ENCODE measurements at regions not wholly inside any gene's neighbourhood (a gene's known extent, or its start where the extent isn't known, plus 50 kb on each side); places are given as distances from the start of the nearest gene placed in this dataset.

GRCh38 chr16:79439901-79440300 is 160.6 kb downstream of the MAF start:
- no peak for DNase-seq (ENCODE audit: low read depth)

DNA sequence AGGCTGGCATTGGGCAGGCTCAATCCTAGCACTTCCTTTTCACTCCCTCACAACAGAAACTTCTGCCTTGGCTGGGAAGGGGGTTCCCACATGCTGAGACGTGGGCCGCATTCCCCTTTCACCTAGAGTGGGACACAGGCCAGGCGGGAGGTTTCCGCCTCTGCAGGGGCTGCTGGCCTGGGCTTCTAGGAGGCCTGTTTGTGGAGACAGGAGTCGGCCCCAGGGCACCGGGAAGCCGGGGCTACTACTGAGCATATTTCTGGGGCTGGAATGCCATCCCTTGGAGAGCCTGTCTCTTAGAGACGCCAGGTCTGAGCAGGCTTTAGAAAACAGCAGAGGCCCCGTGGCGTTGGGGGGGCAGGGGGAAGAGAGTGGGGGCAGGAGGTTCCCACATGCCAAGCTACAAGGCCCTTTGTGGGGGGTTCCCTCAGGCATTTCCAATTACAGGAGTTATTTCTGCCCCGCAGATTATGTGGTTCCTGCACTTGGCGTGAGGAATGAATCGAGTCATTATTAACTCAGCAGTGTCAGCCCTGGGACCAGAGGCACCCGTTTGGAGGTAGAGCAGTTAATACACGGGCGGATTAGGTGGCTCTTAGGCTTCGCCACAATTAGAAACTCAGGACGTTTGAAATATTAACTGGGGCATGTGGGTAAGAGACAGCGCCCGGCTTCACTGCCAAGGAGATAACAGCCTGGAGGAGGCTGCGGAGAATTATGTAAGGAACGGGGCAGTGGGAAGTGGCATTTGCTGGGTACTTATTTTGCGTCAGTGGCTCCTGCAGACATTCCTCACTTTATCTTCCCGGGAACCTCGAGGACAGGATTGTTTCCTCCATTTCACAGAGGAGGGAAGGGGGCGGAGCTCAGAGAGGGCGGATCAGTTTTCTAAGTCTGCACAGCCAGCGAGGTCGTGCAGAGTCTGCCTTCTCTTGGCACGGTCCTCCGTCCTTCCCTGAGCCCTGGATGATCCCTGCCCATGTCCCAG is 162.5 kb downstream of the MAF start:
- no peak for DNase-seq (ENCODE audit: low read depth)

GRCh38 chr16:79436885-79437284 is 163.7 kb downstream of the MAF start:
- DNase-seq (ENCODE audit: low read depth), result no peak

GRCh38 chr16:79434771-79435170 is 165.8 kb downstream of the MAF start:
- DNase-seq (ENCODE audit: low read depth), result no peak

DNA sequence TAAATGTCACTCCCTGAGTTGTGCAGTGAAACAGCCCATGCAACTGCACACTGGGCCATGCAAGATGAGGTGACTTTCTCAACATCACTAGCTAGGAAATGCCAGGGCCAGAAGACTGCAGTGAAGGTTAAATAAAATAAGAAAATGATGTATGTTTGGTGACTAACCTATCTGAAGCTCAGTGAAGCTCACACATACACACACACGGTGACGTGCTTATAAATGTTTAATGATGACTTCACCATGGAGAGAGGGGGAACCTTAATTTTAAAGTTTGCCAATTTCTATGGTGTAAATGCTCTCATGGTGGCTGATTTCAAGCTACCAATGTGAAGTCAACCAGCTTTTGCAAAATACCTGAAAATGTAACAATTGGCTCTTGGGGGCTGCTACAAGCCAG is 166.4 kb downstream of the MAF start:
- DNase-seq (ENCODE audit: low read depth), result no peak

DNA sequence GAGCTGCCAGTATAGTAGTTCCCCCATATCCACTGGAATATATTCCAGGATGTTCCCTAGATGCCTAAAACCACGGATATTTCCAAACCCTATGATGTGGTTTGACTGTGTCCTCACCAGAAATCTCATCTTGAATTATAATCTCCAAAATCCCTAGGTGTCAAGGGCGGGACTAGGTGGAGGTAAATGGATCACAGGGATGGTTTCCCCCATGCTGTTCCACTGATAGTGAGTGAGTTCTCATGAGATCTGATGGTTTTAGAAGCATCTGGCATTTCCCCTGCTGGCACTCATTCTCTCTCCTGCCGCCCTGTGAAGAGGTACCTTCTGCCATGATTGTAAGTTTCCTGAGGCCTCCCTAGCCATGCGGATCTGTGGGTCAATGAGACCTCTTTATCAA is 168.6 kb downstream of the MAF start:
- no peak for DNase-seq (ENCODE audit: low read depth)

DNA sequence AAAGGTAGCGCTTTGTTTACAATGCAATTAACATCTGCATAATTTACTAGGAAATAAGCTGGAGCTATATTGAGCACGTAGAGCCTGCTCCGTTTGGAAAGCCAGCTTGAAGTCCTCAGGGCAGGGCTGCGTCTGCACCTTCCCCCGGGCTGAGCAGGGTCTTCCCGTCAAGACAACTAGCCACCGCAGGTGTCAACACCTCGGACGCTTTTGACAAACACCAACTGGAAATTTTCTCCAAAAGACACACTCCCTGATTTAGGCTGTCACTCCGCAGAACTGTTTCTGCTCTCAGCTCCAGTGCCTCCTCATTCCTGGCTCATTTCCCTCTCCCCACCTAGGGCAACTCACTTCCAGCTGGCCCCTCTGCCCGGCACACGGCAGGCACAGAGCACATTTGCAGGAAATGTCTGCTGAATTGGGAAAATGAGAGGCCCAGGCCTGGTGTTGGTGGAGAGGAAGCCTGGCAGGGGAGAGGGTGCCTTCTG is 170.3 kb downstream of the MAF start:
- DNase-seq (ENCODE audit: low read depth), result no peak

- DNase-seq (ENCODE audit: low read depth), result no peak
These were observed 171.0 kb downstream of the MAF start for GRCh38 chr16:79429381-79430190.

DNA sequence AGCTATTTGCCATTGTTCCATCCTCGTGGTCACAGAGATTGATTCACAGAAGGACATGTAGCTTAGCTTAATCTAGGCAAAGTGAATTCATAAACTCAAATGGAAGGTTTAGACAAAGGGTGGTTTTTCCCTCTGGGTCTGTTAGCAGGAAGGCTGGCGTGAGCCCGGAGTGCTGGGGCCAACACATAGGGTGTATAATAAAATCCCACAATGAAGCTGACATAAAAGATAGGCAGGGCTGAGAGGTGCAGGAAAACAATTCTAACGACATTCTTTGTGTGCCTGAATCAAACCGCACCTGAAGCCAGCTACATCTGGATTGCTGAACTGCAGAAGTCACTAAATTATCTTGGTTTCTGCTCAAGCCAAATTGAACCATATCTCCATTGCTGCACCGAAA is 173.9 kb downstream of the MAF start:
- no peak for DNase-seq (ENCODE audit: low read depth)

DNA sequence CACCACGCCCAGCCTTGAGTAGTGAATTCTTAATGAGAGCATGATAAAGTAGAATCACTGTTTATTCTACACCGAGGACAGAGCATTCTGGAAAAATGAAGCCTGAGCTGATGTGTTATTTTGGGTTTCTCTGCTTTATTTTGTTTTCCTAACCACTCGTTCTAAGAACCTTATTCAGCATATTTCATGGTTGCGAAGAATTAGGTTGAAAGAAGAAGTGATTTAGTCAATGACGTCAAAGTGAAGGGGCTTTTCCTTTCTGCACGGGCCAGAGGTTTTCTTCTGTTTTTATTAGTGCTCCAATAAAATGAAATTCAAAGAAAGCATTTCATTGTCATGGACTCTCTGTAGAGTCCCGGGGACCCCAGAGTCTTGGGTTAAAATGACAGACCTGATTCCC is 178.5 kb downstream of the MAF start:
- no peak for DNase-seq (ENCODE audit: low read depth)

- DNase-seq (ENCODE audit: low read depth), result no peak
These were observed 179.4 kb downstream of the MAF start for GRCh38 chr16:79421126-79421525.

GRCh38 chr16:79420493-79420892 is 180.0 kb downstream of the MAF start:
- DNase-seq (ENCODE audit: low read depth), result no peak

GRCh38 chr16:79419148-79419547 is 181.4 kb downstream of the MAF start:
- DNase-seq (ENCODE audit: low read depth), result no peak

GRCh38 chr16:79417601-79418008 is 182.9 kb downstream of the MAF start:
- no peak for DNase-seq (ENCODE audit: low read depth)

DNA sequence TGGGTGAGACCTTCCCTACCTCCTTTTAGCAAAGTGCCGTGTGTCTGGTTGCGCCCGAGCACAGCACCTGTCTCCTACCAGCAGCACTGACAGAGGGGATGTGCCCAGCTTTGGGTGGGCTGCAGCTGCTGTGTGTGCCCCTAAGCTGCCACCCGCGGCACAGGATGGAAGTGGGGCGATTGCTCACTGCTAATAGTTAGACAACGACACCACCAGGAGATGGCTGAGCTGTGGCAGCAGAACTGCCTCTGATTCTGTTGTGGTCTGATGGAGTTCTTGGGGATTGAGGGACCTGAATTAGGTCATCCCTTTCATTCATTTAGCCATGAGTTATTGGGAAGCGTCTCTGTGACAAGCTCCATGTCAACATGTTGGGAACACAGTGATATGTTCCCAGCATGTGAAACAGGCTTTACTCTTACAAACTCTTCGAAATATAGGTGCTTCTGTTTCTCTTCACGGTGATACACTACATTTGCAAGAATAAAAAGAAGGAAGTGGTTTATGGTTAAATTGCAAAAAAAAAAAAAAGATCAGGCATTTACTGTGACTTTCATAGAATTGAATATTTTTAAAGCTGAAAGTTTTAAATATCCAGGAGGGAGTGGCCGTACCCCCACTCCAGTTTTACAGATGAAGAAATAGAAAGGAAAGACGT is 184.4 kb downstream of the MAF start:
- DNase-seq (ENCODE audit: low read depth), result no peak

DNA sequence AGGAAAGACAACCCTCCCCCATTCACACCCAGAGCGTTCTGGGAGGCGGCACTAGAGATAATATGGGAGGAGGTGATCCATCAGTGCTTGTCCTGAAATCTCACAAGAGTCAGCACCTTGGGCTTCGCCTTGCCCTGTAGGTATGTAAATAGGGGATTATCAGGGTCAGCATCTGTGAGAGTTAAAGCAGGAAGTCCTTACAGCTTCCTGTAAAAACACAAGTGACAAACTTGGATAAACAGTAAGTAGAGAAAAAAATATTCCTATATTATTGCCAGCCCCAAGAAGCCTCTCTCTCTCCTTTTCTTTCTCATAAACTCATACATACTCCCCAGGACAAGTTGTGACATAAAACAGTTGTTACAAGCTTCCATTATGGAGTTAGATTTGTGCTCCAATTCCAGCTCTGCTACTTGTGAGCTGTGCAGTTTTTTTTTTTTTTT is 187.7 kb downstream of the MAF start:
- no peak for DNase-seq (ENCODE audit: low read depth)

DNA sequence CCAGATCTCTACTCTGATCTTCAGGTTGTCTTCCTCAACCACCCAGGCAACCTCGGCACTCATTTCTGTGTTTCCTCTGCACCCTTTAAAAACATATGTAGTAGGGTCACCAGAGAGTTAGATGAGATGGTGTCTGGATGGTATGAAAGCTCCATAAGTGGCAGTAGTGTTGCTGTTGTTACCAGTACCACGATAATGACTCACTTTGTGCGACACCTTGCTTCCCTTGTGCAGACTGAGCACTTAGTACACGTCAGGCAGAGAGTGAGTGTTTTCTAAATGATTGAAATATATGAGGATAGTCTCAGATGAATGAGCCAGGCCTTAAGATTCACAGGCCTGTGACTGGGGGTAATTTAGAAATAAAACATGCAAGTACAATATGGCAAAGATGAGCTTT is 188.7 kb downstream of the MAF start:
- no peak for DNase-seq (ENCODE audit: low read depth)

DNA sequence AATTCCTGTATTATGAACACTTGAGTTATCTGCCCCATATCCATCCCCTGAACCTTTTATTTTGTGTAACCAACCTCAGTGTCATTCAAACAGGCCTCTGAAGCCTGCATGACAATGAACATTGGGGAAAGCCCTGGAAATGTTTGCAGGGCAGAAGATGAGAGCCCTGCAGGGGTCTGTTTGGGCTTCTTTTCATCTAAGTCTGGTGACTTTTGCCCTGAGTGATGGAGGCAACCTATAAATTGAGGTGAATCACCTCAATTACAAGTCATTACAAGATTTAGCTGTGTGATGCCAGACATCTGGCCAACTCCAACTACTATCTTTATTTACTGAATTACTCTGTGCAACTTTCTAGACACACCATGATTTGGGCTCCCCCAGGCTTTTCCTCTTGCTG is 189.2 kb downstream of the MAF start:
- no peak for DNase-seq (ENCODE audit: low read depth)

DNA sequence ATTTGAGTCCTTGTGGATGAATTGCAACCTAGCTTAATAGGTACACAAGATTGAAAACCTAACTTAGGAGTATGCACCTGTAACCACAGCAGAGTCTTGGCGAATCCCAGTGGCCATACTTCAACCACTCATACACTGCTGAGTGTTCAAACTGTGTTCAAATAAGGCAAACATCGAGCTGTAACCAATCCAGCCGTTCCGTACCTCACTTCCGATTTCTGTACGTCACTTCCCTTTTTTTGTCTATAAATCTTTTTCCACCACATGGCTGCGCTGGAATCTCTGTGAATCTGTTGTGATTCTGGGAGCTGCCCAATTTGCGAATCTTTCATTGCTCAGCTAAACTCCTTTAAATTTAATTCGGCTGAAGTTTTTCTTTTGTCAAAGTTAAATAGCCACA is 190.6 kb downstream of the MAF start:
- no peak for DNase-seq (ENCODE audit: low read depth)

DNA sequence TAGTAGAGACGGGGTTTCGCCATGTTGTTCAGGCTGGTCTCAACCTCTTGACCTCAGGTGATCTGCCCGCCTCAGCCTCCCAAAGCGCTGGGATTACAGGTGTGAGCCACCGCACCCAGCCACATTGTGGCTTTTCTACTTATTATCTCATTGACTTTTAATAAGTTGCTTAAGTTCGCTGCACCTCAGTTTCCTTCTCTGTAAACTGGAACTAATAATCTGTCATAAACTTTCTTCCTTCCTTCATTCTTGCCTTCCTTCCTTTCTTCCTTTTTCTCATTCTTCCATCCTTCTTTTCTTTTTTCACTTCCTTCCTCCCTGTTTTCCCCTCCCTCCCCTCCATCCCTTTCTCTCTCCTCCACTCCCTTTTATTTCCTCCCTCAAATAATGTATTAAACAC is 192.2 kb downstream of the MAF start:
- no peak for DNase-seq (ENCODE audit: low read depth)

DNA sequence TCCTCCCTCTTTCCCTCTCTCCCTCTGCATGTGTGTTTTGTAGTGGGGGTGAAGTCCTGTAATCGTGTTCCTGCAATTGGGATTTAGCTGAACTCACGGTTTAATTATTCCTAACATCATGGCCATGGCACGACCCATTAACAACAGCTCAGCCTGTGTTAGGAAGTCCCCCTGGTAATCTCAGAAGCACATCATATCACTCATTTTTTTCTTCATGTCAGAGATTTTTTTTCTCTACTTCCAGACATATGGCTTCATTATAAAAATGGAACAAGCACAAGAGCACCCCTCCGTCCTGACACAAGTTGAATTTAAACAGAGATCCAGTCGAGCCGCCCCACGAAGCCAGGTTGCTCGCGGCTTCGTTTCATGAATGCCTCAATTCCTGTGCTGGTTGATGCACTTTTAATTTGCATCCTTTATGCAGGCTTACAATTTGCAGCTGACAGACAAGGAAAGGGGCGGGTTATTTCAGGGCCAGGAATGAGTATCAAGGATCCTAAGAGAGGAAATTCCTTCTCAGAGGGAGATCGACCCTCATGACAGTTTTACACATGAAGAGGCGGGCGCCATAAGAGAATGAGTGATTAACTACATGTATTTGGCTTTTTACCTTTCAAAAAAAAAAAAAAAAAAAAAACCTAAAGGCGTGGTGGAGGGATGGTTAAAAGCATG is 192.9 kb downstream of the MAF start:
- no peak for DNase-seq (ENCODE audit: low read depth)

GRCh38 chr16:79407005-79407404 is 193.5 kb downstream of the MAF start:
- no peak for DNase-seq (ENCODE audit: low read depth)
